H1 (cell line): ENCODE measurements at regions not wholly inside any gene's neighbourhood (a gene's known extent, or its start where the extent isn't known, plus 50 kb on each side); places are given as distances from the start of the nearest gene placed in this dataset.

Experiments used
- ASH2L ChIP-seq: fragments of 200-600, 300-600 bp; sonication (generic); IDR thresholded peaks from one replicate; pipeline ENCODE4 v1.7.1; 2017; ENCODE audit warnings: low read length
- CTCF ChIP-seq, 3 experiments: IDR thresholded peaks; 1 replicate in 2 of 3; 2 replicates in 1 of 3; pipeline versions ENCODE4 v1.5.1 to v1.6.1; 2011; ENCODE audit warnings: low read length in 3 of 3, mild to moderate bottlenecking in 3 of 3, inconsistent platforms in 2 of 3, low read depth in 1 of 3, moderate library complexity in 1 of 3; ENCODE audit not compliant: insufficient read depth in 1 of 3; ENCODE audit errors: control extremely low read depth in 1 of 3
- PHF8 ChIP-seq: fragments of 200-600 bp; sonication (generic); conservative IDR thresholded peaks from 2 replicates; pipeline ENCODE4 v1.7.1; 2012; ENCODE audit warnings: low read depth, mild to moderate bottlenecking, inconsistent platforms, low read length, moderate library complexity
- RXRA ChIP-seq: IDR thresholded peaks from 2 replicates; pipeline ENCODE4 v1.6.1; 2011; ENCODE audit warnings: low read depth, mild to moderate bottlenecking, low read length, moderate library complexity; ENCODE audit not compliant: insufficient read depth
- SRF ChIP-seq: IDR thresholded peaks from 2 replicates; pipeline ENCODE4 v1.6.1; 2011; ENCODE audit warnings: mild to moderate bottlenecking, low read depth, low read length, moderate library complexity

- TF ChIP-seq ASH2L (no peak), CTCF (IDR thresholded peaks at IDR 0.05; ENCODE audit: control extremely low read depth in 1 of 3, insufficient read depth in 1 of 3, low read depth in 1 of 3, low read length in 3 of 3) (no peak), SRF (no peak), RXRA (no peak), PHF8 (no peak)
Observed at GRCh38 chr12:91613223-91613779, 430.7 kb upstream of the DCN start (continued).
